CD4-positive, alpha-beta memory T cell (primary cell): ENCODE measurements at regions not wholly inside any gene's neighbourhood (a gene's known extent, or its start where the extent isn't known, plus 50 kb on each side); places are given as distances from the start of the nearest gene placed in this dataset.

Experiments used
- CTCF ChIA-PET: fragments of 350-600 bp; sonication (Branson Sonifier 250); formaldehyde crosslinking; loops from one replicate; lab custom pipeline; 2021; ENCODE audit warnings: inconsistent platforms; ENCODE audit not compliant: partially characterized antibody; lab: Charles Lee
- POLR2A ChIA-PET: fragments of 350-600 bp; sonication (Branson Sonifier 250); formaldehyde crosslinking; loops from one replicate; lab custom pipeline; 2021; ENCODE audit not compliant: partially characterized antibody; lab: Charles Lee
- DNase-seq, 5 donors: peaks; one replicate each; pipeline versions ENCODE4 v3.0.0 to v3.0.0-alpha.2; 2020 to 2022; ENCODE audit warnings: mixed read lengths in 1 of 5
- H3K27ac ChIP-seq: one replicate; pipeline ENCODE4 v1.7.0; 2013; ENCODE audit warnings: low read depth, low read length
- H3K27me3 ChIP-seq: 2 replicates; pipeline ENCODE4 v1.7.0; 2013; ENCODE audit warnings: mild to moderate bottlenecking, low read length, moderate library complexity; ENCODE audit not compliant: insufficient read depth
- H3K36me3 ChIP-seq: 2 replicates; pipeline ENCODE4 v1.7.0; 2013; ENCODE audit warnings: mild to moderate bottlenecking, low read length, moderate library complexity; ENCODE audit not compliant: insufficient read depth
- H3K4me1 ChIP-seq: 2 replicates; pipeline ENCODE4 v1.7.0; 2013; ENCODE audit warnings: mild to moderate bottlenecking, low read length, moderate library complexity; ENCODE audit not compliant: insufficient read depth
- H3K4me3 ChIP-seq, 2 donors: one replicate each; pipeline ENCODE4 v1.7.0; 2013; ENCODE audit warnings: low read length in 2 of 2, mild to moderate bottlenecking in 1 of 2
- H3K9me3 ChIP-seq, 2 donors: one replicate each; pipeline ENCODE4 v1.7.0; 2013; ENCODE audit warnings: low read length in 2 of 2, control low read depth in 1 of 2; ENCODE audit not compliant: control insufficient read depth in 1 of 2
- H3K27ac Mint-ChIP-seq, 7 donors: one replicate each; pipeline ENCODE4 v1.8.0; 2020 to 2021; ENCODE audit warnings: mixed read lengths in 7 of 7, mild to moderate bottlenecking in 6 of 7, inconsistent platforms in 3 of 7, moderate library complexity in 3 of 7
- H3K27me3 Mint-ChIP-seq, 2 donors: one replicate each; pipeline ENCODE4 v1.8.0; 2020 to 2021; ENCODE audit warnings: mixed read lengths in 2 of 2
- H3K36me3 Mint-ChIP-seq, 2 donors: one replicate each; pipeline ENCODE4 v1.8.0; 2020 to 2021; ENCODE audit warnings: mixed read lengths in 2 of 2, inconsistent platforms in 1 of 2, mild to moderate bottlenecking in 1 of 2
- H3K4me1 Mint-ChIP-seq, 4 donors: one replicate each; pipeline ENCODE4 v1.8.0; 2020 to 2021; ENCODE audit warnings: mixed read lengths in 4 of 4, mild to moderate bottlenecking in 1 of 4
- H3K4me3 Mint-ChIP-seq, 8 donors: one replicate each; pipeline ENCODE4 v1.8.0; 2020 to 2021; ENCODE audit warnings: mixed read lengths in 8 of 8, mild to moderate bottlenecking in 7 of 8, moderate library complexity in 6 of 8, inconsistent platforms in 3 of 8
- H3K9me3 Mint-ChIP-seq, 8 donors: one replicate each; pipeline ENCODE4 v1.8.0; 2020 to 2021; ENCODE audit warnings: mixed read lengths in 8 of 8, mild to moderate bottlenecking in 5 of 8, inconsistent platforms in 3 of 8, moderate library complexity in 1 of 8
- intact Hi-C: fragments of 100-400 bp; cut with micrococcal nuclease; formaldehyde crosslinking; loops from one replicate; pipeline ENCODE4 v1.15.1; 2023

GRCh38 chr2:2400286-2401038, 69.4 kb upstream of the MYT1L start:
- H3K27me3 ChIP-seq: no peaks in the 10 kb centered on the region
- H3K4me3 ChIP-seq: no peak overlapping the region
- H3K36me3 ChIP-seq: no peaks in the 10 kb centered on the region
- ChIA-PET POLR2A (no interaction called here), CTCF (no interaction called here)
- peaks cover 0 to 1% of the 10 kb centered on the region in 2 donors for H3K27me3 Mint-ChIP-seq
- intact Hi-C loops: no loop called here
- peak in 1 of 5 donors; percentile 33 for DNase-seq
- no peaks in the 10 kb centered on the region for H3K36me3 Mint-ChIP-seq
- no peak overlapping the region for H3K27ac Mint-ChIP-seq
- H3K4me3 Mint-ChIP-seq: no peak overlapping the region
- H3K27ac ChIP-seq: no peak overlapping the region
- peaks cover 0 to 18% (median 3%) of the 10 kb centered on the region in 8 donors for H3K9me3 Mint-ChIP-seq
- H3K4me1 ChIP-seq: no peaks in the 10 kb centered on the region
- H3K4me1 Mint-ChIP-seq: no peaks in the 10 kb centered on the region
- H3K9me3 ChIP-seq: no peaks in the 10 kb centered on the region

- H3K36me3 Mint-ChIP-seq: no peaks in the 10 kb centered on the region
- DNase-seq: no peak
- Histone ChIP-seq H3K27me3 (no peaks in the 10 kb centered on the region), H3K9me3 (no peaks in the 10 kb centered on the region), H3K4me1 (no peaks in the 10 kb centered on the region), H3K27ac (no peak overlapping the region), H3K4me3 (no peak overlapping the region), H3K36me3 (no peaks in the 10 kb centered on the region)
- H3K9me3 Mint-ChIP-seq: peaks cover 0 to 15% (median 5%) of the 10 kb centered on the region in 8 donors
- no peak overlapping the region for H3K4me3 Mint-ChIP-seq
- intact Hi-C loops: no loop called here
- H3K27ac Mint-ChIP-seq: no peak overlapping the region
- H3K27me3 Mint-ChIP-seq: peaks cover 0 to 1% of the 10 kb centered on the region in 2 donors
- no peaks in the 10 kb centered on the region for H3K4me1 Mint-ChIP-seq
- POLR2A ChIA-PET: no interaction called here
- CTCF ChIA-PET: no interaction called here
Measured at GRCh38 chr2:2399396-2399795, 68.3 kb upstream of the MYT1L start.

GRCh38 chr2:2392332-2392731, 61.3 kb upstream of the MYT1L start:
- Mint-ChIP-seq H3K4me3 (no peak overlapping the region), H3K27me3 (no peaks in the 10 kb centered on the region), H3K9me3 (peaks cover 2 to 26% (median 9%) of the 10 kb centered on the region in 8 donors), H3K4me1 (no peaks in the 10 kb centered on the region), H3K36me3 (no peaks in the 10 kb centered on the region), H3K27ac (no peak overlapping the region)
- Histone ChIP-seq H3K27ac (no peak overlapping the region), H3K4me1 (no peaks in the 10 kb centered on the region), H3K9me3 (no peaks in the 10 kb centered on the region), H3K36me3 (no peaks in the 10 kb centered on the region), H3K27me3 (no peaks in the 10 kb centered on the region), H3K4me3 (no peak overlapping the region)
- ChIA-PET POLR2A (no interaction called here), CTCF (no interaction called here)
- no peak for DNase-seq
- intact Hi-C loops: no loop called here

- no peak for DNase-seq
Measured at GRCh38 chr2:2389215-2389614, 58.1 kb upstream of the MYT1L start.

More at GRCh38 chr2:2389215-2389614, 58.1 kb upstream of the MYT1L start:
- Mint-ChIP-seq H3K27me3 (no peaks in the 10 kb centered on the region), H3K9me3 (peaks cover 2 to 24% (median 9%) of the 10 kb centered on the region in 8 donors), H3K4me1 (no peaks in the 10 kb centered on the region), H3K4me3 (no peak overlapping the region), H3K36me3 (no peaks in the 10 kb centered on the region), H3K27ac (no peak overlapping the region)
- Histone ChIP-seq H3K9me3 (no peaks in the 10 kb centered on the region), H3K27ac (no peak overlapping the region), H3K4me1 (no peaks in the 10 kb centered on the region), H3K4me3 (no peak overlapping the region), H3K27me3 (no peaks in the 10 kb centered on the region), H3K36me3 (no peaks in the 10 kb centered on the region)
- ChIA-PET CTCF (no interaction called here), POLR2A (no interaction called here)
- intact Hi-C loops: no loop called here
